IMR-90 (cell line): ENCODE measurements at regions not wholly inside any gene's neighbourhood (a gene's known extent, or its start where the extent isn't known, plus 50 kb on each side); places are given as distances from the start of the nearest gene placed in this dataset.

Experiments
- BHLHE40 ChIP-seq: fragments of 150-350 bp; IDR thresholded peaks from 2 replicates; pipeline ENCODE4 v1.6.1; 2016; ENCODE audit warnings: mild to moderate bottlenecking, low read depth, low read length
- MXI1 ChIP-seq: IDR thresholded peaks from 2 replicates; pipeline ENCODE4 v1.6.1; 2012; ENCODE audit warnings: low read depth, mild to moderate bottlenecking, low read length, moderate library complexity, borderline replicate concordance
- POLR2A ChIP-seq: IDR thresholded peaks from 2 replicates; pipeline ENCODE4 v1.6.1; 2012; ENCODE audit warnings: mild to moderate bottlenecking, low read depth, low read length
- RFX5 ChIP-seq: IDR thresholded peaks from 2 replicates; pipeline ENCODE4 v1.8.0; 2012; ENCODE audit warnings: low read depth, mild to moderate bottlenecking, low read length, moderate library complexity
- TF ChIP-seq, protein P1 (sequence below): conservative IDR thresholded peaks from 2 replicates; pipeline ENCODE4 v1.5.1; 2012; ENCODE audit warnings: mild to moderate bottlenecking, low read depth, low read length, improper control_type of control experiment
- TF ChIP-seq, protein P2 (sequence below): fragments of 150-350 bp; IDR thresholded peaks from 2 replicates; pipeline ENCODE4 v1.6.1; 2017; ENCODE audit warnings: mild to moderate bottlenecking, antibody characterized with exemption, low read length, low read depth

DNA sequence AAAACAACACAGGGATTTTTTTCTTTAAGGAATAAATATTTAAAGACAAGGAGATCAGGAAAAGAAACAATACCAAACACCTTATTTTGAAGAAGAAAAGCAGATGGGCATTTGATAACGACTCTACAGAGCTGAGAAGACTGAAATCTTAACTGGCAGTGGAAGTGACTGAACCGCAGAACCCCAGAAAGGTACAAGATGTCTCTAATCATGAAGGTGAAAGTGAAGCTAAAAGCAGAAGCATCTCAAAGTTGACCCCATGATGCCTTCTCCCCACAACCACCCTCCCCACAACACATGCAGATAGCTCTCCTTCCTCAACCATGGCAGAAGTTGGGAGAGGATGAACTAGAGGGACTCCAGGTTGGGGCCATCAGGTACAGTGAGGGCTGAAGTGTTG lies 129.6 kb downstream of the ZNF648 start:
- TF ChIP-seq, protein P1, sequence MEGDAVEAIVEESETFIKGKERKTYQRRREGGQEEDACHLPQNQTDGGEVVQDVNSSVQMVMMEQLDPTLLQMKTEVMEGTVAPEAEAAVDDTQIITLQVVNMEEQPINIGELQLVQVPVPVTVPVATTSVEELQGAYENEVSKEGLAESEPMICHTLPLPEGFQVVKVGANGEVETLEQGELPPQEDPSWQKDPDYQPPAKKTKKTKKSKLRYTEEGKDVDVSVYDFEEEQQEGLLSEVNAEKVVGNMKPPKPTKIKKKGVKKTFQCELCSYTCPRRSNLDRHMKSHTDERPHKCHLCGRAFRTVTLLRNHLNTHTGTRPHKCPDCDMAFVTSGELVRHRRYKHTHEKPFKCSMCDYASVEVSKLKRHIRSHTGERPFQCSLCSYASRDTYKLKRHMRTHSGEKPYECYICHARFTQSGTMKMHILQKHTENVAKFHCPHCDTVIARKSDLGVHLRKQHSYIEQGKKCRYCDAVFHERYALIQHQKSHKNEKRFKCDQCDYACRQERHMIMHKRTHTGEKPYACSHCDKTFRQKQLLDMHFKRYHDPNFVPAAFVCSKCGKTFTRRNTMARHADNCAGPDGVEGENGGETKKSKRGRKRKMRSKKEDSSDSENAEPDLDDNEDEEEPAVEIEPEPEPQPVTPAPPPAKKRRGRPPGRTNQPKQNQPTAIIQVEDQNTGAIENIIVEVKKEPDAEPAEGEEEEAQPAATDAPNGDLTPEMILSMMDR, result no peak
- TF ChIP-seq RFX5 (no peak), POLR2A (no peak), MXI1 (no peak), BHLHE40 (no peak)
- TF ChIP-seq, protein P2, sequence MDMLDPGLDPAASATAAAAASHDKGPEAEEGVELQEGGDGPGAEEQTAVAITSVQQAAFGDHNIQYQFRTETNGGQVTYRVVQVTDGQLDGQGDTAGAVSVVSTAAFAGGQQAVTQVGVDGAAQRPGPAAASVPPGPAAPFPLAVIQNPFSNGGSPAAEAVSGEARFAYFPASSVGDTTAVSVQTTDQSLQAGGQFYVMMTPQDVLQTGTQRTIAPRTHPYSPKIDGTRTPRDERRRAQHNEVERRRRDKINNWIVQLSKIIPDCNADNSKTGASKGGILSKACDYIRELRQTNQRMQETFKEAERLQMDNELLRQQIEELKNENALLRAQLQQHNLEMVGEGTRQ, result no peak
